ENCODE measurements at regions not wholly inside any gene's neighbourhood (a gene's known extent, or its start where the extent isn't known, plus 50 kb on each side); places are given as distances from the start of the nearest gene placed in this dataset.

DNA sequence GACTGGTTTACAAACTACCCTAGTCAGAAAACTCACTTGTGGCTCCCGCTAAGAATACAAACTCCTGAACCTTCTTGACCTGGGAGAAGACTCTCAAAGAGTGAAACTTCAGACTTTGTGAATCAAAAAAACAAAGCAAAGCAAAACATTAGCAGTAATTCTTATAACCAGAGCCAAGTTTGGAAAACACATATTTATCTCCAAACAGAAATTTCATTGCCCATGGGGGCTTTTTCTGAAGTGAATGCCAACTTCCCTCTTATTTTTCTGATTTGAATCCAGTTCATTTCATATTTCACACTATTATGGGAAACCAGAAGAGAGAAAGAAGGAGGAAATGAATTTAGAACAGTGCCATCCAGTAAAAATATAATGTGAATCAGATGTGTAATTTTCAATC, 55.7 kb upstream of the ZNF385D start:
- TF ChIP-seq CHD2 (IDR thresholded peaks at IDR 0.05; ENCODE audit: low read length, partially characterized antibody) (no peak), ELF1 (IDR thresholded peaks at IDR 0.05) (no peak), EP300 (IDR thresholded peaks at IDR 0.05; ENCODE audit: borderline replicate concordance in 1 of 2, low read depth in 1 of 2, low read length in 1 of 2) (no peak), SIN3A (IDR thresholded peaks at IDR 0.05; ENCODE audit: borderline replicate concordance, low read depth, low read length) (no peak), TAF1 (IDR thresholded peaks at IDR 0.05; ENCODE audit: borderline replicate concordance, low read depth, low read length) (no peak), RXRA (IDR thresholded peaks at IDR 0.05; ENCODE audit: borderline replicate concordance, low read depth) (no peak), EZH2phosphoT487 (IDR thresholded peaks at IDR 0.05; ENCODE audit: borderline replicate concordance, low read depth) (no peak), POLR2AphosphoS5 (IDR thresholded peaks at IDR 0.05; ENCODE audit: low read depth, low read length) (no peak)
- TF ChIP-seq, protein P1, sequence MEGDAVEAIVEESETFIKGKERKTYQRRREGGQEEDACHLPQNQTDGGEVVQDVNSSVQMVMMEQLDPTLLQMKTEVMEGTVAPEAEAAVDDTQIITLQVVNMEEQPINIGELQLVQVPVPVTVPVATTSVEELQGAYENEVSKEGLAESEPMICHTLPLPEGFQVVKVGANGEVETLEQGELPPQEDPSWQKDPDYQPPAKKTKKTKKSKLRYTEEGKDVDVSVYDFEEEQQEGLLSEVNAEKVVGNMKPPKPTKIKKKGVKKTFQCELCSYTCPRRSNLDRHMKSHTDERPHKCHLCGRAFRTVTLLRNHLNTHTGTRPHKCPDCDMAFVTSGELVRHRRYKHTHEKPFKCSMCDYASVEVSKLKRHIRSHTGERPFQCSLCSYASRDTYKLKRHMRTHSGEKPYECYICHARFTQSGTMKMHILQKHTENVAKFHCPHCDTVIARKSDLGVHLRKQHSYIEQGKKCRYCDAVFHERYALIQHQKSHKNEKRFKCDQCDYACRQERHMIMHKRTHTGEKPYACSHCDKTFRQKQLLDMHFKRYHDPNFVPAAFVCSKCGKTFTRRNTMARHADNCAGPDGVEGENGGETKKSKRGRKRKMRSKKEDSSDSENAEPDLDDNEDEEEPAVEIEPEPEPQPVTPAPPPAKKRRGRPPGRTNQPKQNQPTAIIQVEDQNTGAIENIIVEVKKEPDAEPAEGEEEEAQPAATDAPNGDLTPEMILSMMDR (IDR thresholded peaks at IDR 0.05) = no peak
- TF ChIP-seq, protein P2, sequence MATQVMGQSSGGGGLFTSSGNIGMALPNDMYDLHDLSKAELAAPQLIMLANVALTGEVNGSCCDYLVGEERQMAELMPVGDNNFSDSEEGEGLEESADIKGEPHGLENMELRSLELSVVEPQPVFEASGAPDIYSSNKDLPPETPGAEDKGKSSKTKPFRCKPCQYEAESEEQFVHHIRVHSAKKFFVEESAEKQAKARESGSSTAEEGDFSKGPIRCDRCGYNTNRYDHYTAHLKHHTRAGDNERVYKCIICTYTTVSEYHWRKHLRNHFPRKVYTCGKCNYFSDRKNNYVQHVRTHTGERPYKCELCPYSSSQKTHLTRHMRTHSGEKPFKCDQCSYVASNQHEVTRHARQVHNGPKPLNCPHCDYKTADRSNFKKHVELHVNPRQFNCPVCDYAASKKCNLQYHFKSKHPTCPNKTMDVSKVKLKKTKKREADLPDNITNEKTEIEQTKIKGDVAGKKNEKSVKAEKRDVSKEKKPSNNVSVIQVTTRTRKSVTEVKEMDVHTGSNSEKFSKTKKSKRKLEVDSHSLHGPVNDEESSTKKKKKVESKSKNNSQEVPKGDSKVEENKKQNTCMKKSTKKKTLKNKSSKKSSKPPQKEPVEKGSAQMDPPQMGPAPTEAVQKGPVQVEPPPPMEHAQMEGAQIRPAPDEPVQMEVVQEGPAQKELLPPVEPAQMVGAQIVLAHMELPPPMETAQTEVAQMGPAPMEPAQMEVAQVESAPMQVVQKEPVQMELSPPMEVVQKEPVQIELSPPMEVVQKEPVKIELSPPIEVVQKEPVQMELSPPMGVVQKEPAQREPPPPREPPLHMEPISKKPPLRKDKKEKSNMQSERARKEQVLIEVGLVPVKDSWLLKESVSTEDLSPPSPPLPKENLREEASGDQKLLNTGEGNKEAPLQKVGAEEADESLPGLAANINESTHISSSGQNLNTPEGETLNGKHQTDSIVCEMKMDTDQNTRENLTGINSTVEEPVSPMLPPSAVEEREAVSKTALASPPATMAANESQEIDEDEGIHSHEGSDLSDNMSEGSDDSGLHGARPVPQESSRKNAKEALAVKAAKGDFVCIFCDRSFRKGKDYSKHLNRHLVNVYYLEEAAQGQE (IDR thresholded peaks at IDR 0.05; ENCODE audit: low read depth, low read length) = no peak
- TF ChIP-seq, protein P3, sequence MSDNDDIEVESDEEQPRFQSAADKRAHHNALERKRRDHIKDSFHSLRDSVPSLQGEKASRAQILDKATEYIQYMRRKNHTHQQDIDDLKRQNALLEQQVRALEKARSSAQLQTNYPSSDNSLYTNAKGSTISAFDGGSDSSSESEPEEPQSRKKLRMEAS (IDR thresholded peaks at IDR 0.05; ENCODE audit: low read depth) = no peak
- TF ChIP-seq, protein P4, sequence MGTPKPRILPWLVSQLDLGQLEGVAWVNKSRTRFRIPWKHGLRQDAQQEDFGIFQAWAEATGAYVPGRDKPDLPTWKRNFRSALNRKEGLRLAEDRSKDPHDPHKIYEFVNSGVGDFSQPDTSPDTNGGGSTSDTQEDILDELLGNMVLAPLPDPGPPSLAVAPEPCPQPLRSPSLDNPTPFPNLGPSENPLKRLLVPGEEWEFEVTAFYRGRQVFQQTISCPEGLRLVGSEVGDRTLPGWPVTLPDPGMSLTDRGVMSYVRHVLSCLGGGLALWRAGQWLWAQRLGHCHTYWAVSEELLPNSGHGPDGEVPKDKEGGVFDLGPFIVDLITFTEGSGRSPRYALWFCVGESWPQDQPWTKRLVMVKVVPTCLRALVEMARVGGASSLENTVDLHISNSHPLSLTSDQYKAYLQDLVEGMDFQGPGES (IDR thresholded peaks at IDR 0.05; ENCODE audit: low read depth, low read length) = no peak
- TF ChIP-seq, protein P5, sequence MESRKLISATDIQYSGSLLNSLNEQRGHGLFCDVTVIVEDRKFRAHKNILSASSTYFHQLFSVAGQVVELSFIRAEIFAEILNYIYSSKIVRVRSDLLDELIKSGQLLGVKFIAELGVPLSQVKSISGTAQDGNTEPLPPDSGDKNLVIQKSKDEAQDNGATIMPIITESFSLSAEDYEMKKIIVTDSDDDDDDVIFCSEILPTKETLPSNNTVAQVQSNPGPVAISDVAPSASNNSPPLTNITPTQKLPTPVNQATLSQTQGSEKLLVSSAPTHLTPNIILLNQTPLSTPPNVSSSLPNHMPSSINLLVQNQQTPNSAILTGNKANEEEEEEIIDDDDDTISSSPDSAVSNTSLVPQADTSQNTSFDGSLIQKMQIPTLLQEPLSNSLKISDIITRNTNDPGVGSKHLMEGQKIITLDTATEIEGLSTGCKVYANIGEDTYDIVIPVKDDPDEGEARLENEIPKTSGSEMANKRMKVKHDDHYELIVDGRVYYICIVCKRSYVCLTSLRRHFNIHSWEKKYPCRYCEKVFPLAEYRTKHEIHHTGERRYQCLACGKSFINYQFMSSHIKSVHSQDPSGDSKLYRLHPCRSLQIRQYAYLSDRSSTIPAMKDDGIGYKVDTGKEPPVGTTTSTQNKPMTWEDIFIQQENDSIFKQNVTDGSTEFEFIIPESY (IDR thresholded peaks at IDR 0.05; ENCODE audit: borderline replicate concordance, low read depth) = no peak
- TF ChIP-seq, protein P6, sequence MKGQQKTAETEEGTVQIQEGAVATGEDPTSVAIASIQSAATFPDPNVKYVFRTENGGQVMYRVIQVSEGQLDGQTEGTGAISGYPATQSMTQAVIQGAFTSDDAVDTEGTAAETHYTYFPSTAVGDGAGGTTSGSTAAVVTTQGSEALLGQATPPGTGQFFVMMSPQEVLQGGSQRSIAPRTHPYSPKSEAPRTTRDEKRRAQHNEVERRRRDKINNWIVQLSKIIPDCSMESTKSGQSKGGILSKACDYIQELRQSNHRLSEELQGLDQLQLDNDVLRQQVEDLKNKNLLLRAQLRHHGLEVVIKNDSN (IDR thresholded peaks at IDR 0.05; ENCODE audit: borderline replicate concordance, low read depth) = no peak

Measured in SK-N-SH (cell line).